HFF-Myc (cell line): ENCODE measurements at regions not wholly inside any gene's neighbourhood (a gene's known extent, or its start where the extent isn't known, plus 50 kb on each side); places are given as distances from the start of the nearest gene placed in this dataset.
"Not testable (repeated sequence)": the region's sequence is repeated elsewhere in the genome, so short reads cannot be mapped to it uniquely, and the experiment has no call there.

ENCODE experiments used
- DNase-seq: peaks from one replicate; pipeline ENCODE4 v3.0.0-alpha.2; 2011; ENCODE audit warnings: low read depth; ENCODE audit errors: extremely low read depth
- H3K4me3 ChIP-seq: replicated peaks from 2 replicates; pipeline ENCODE4 v1.5.1; 2011; ENCODE audit warnings: low read depth, mild to moderate bottlenecking, control low read depth, low read length
- TF ChIP-seq, protein P1 (sequence below): IDR thresholded peaks from 2 replicates; pipeline ENCODE4 v1.5.1; 2012; ENCODE audit warnings: mild to moderate bottlenecking, low read depth, low read length, control low read depth; ENCODE audit errors: missing control alignments

DNA sequence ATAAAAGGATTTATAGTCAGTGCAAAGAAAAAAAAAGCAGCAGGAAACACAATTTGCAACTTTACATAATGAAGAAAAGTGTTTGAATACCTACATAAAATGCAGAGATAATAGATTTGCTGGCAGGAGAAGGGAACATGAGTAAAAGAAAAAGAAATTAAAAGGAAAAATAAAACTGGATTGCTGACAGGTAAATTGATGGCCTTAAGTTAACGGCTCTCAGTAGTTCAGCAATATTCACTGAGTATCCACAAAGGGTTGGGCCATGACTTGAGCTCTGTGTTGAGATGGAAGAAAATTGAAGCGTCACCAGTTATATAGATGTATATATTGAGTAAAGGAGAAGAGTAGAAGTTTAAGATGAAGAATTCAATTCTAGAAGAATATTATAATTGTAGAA, 330.1 kb upstream of the VCX start:
- TF ChIP-seq, protein P1, sequence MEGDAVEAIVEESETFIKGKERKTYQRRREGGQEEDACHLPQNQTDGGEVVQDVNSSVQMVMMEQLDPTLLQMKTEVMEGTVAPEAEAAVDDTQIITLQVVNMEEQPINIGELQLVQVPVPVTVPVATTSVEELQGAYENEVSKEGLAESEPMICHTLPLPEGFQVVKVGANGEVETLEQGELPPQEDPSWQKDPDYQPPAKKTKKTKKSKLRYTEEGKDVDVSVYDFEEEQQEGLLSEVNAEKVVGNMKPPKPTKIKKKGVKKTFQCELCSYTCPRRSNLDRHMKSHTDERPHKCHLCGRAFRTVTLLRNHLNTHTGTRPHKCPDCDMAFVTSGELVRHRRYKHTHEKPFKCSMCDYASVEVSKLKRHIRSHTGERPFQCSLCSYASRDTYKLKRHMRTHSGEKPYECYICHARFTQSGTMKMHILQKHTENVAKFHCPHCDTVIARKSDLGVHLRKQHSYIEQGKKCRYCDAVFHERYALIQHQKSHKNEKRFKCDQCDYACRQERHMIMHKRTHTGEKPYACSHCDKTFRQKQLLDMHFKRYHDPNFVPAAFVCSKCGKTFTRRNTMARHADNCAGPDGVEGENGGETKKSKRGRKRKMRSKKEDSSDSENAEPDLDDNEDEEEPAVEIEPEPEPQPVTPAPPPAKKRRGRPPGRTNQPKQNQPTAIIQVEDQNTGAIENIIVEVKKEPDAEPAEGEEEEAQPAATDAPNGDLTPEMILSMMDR: no peak
- no peak overlapping the region for H3K4me3 ChIP-seq
- DNase-seq: no peak

DNA sequence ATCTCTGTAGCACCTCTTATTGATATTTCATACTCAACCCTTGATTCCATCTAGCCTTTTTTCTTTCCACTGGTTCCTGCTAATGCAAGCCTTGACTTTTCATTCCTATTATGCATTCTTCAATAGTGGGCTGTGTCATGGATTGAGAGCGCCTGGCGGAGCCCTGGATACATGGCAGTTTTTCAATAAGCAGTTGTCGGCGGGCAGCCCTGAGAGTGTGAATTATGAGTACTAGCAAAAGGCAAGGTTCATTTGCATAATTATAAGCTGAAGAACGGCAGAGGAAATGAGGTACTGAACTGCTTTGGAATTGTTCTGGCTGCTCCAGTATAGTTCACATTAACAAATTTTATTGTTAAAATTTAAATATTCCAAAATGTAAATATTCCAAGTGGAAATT, 339.7 kb upstream of the VCX start:
- no peak overlapping the region for H3K4me3 ChIP-seq
- TF ChIP-seq, protein P1: no peak
- no peak for DNase-seq

DNA sequence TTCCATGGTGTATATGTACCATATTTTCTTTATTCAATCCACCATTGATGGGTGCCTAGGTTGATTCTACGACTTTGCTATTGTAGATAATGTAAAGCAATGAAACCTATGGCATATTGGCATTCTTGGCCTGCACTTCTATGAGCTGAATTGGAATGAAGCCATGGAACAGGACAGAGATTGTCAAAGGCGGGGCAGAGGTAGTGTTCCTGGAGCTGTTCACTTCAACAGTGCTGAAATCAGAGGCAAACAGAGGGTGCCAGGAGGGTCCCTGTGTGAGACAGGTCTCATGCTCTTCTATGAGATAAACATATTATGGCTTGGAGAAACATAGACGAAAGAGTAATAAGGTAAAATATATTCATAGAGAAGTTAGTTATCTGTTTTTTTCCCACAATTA, 342.6 kb upstream of the VCX start:
- TF ChIP-seq, protein P1: no peak
- DNase-seq: no peak
- H3K4me3 ChIP-seq: no peak overlapping the region

DNA sequence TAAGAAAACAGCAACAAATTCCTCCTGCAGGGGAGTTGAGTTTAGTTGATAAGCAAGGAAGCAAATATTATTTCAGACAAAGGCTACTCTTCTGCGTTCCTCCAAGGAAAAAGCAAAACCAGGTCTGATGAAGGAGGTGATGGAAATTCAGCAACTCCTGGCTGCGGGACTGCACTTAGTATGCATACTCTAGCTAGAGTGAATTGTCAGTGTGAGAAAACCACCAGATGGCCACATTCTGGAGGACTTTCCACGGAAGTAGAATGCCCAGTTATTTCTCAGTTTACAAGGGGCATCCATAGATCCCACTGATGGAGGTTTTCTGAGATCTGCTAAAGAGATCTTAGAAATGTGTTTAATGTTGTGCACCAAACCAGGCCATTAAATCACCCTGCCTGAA, 338.6 kb upstream of the PUDP start:
- no peak for DNase-seq

DNA sequence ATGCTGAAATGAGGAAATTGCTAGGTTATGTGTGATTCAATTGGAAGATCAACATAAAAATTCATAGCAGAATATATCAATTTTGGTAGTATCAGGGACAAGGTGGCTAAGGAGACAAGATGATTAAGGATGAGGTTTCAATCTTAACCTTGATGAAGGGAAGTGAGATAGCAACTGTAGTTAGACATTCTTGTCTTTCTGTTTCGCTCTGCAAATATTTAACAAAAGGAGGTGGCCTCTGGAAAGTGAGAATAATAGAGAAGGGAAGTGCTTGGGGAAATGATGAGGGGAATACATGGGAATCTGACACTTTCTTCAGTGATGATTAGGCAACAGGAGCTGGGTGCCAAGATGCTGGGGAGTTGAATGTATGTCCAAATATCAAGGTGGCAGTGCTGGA, 337.1 kb upstream of the PUDP start:
- TF ChIP-seq, protein P1: no peak
- no peak overlapping the region for H3K4me3 ChIP-seq
- no peak for DNase-seq

More for the DNA sequence above, 338.6 kb upstream of the PUDP start:
- no peak overlapping the region for H3K4me3 ChIP-seq
- TF ChIP-seq, protein P1: no peak

DNA sequence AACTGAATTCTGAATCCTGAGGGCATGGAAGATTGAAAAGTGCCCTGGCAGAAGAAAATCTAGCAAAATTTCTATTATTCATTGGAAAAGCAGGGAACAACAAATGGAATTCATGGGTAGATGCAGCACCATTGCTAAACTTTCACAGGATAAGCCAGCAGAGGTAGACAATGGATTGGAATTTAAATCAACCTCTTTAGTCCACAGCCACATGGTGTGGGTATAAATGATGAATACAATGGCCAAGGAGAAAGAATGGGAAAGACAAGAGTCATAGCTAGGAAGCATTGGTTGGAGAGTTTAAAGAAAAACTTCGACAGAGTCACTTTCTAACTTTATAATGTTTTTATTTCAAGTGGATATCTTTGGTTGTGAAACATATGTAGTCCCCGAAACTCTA, 332.8 kb upstream of the PUDP start:
- TF ChIP-seq, protein P1: no peak
- H3K4me3 ChIP-seq: no peak overlapping the region
- no peak for DNase-seq

DNA sequence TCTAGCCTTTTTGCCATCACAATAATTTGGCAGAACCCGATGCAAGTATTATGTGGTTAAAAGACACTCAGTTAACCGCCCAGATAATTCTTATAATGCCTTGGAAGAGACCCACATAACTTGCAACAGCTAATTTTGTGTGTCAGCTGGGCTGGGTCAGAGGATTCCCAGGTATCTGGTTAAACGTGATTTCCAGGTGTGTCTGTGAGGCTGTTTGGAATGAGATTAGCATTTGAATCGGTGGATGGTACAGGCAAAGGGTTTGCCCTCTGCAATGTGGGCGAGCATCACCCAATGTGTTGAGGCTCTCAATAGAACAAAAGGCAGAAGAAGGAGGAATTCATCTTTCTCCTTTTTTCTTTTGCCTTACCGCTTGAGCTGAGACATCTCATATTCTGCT, 314.2 kb upstream of the PUDP start:
- DNase-seq: no peak
- TF ChIP-seq, protein P1: no peak
- no peak overlapping the region for H3K4me3 ChIP-seq

DNA sequence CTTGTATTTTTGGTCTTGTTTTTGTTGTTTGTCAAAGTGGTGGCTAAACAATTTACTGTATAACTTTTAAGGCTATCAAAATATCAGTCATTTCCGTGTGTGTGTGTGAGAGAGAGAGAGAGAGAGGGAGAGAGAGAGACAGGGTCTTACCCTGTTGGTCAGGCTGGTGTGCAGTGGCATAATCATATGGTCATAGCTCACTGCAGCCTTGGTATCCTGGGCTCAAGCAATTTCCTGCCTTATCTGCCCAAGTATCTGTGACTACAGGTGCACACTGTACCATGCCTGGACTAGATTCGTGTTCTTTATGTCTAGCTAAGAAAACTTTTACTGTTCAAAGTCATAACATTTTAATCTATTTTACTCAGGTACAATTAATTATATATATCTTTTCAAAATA, 313.1 kb upstream of the PUDP start:
- not testable (repeated sequence) for DNase-seq, H3K4me3 ChIP-seq
